ENCODE measurements at regions not wholly inside any gene's neighbourhood (a gene's known extent, or its start where the extent isn't known, plus 50 kb on each side); places are given as distances from the start of the nearest gene placed in this dataset.

DNA sequence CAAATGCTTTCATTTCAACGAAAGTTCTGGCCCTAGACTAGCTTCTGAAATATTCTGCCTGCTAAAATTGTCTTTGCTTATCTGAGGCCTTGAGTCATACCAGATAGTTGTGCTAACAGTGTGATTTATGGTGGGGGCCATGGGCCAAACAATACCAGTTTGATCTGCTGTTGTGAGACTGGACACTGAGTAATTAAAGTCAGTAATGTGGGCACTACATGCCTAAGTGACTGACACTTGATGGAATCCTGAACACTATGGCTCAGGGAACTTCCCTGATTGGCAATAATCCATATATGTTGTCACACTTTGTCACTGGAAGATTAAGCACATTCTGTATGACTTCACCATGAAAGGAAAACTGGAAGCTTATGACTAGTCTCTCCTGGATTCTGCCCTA, 127.6 kb upstream of the CYLC2 start:
- TF ChIP-seq, protein P1, sequence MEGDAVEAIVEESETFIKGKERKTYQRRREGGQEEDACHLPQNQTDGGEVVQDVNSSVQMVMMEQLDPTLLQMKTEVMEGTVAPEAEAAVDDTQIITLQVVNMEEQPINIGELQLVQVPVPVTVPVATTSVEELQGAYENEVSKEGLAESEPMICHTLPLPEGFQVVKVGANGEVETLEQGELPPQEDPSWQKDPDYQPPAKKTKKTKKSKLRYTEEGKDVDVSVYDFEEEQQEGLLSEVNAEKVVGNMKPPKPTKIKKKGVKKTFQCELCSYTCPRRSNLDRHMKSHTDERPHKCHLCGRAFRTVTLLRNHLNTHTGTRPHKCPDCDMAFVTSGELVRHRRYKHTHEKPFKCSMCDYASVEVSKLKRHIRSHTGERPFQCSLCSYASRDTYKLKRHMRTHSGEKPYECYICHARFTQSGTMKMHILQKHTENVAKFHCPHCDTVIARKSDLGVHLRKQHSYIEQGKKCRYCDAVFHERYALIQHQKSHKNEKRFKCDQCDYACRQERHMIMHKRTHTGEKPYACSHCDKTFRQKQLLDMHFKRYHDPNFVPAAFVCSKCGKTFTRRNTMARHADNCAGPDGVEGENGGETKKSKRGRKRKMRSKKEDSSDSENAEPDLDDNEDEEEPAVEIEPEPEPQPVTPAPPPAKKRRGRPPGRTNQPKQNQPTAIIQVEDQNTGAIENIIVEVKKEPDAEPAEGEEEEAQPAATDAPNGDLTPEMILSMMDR (IDR thresholded peaks at IDR 0.05) = no peak
- TF ChIP-seq EZH2 (IDR thresholded peaks at IDR 0.05; ENCODE audit: borderline replicate concordance, insufficient read depth, low read depth, low read length, poor library complexity, severe bottlenecking) = no peak

Data from B cell (primary cell).